ENCODE measurements at regions not wholly inside any gene's neighbourhood (a gene's known extent, or its start where the extent isn't known, plus 50 kb on each side); places are given as distances from the start of the nearest gene placed in this dataset.

- no TSS peak for BruUV-seq (replicated peaks)
- Histone ChIP-seq H3K36me3 (ENCODE audit: control insufficient read depth, insufficient read depth, low read length) (no peaks in the 10 kb centered on the region), H3K4me1 (ENCODE audit: control insufficient read depth, insufficient read depth, low read length) (no peaks in the 10 kb centered on the region), H3K56ac (ENCODE audit: extremely low read depth, insufficient read depth, low read length) (no peak overlapping the region), H2AK9ac (replicated peaks; ENCODE audit: low read depth, low read length, poor library complexity) (no peak overlapping the region), H3K27ac (ENCODE audit: insufficient read depth, low read length) (no peak overlapping the region), H3K4me3 (ENCODE audit: insufficient read depth, low read depth, low read length) (no peak overlapping the region), H2BK5ac (ENCODE audit: low read depth, low read length, poor library complexity, severe bottlenecking) (no peak overlapping the region), H3K79me1 (ENCODE audit: low read depth in 1 of 2, low read length in 2 of 2) (no peaks in the 10 kb centered on the region), H2AFZ (replicated peaks; ENCODE audit: low read length, poor library complexity) (no peak overlapping the region), H3K14ac (replicated peaks; ENCODE audit: low read depth, low read length) (no peak overlapping the region), H2BK120ac (ENCODE audit: low read depth, low read length) (no peak overlapping the region), H4K91ac (ENCODE audit: insufficient read depth, low read depth, low read length) (no peak overlapping the region), H4K8ac (ENCODE audit: low read depth in 2 of 2, low read length in 2 of 2) (no peak overlapping the region), H4K5ac (ENCODE audit: low read depth, low read length) (no peak overlapping the region), H3K4ac (ENCODE audit: low read depth, low read length) (no peak overlapping the region), H3K23ac (ENCODE audit: low read depth, low read length) (no peak overlapping the region), H2AK5ac (ENCODE audit: low read depth, low read length) (no peak overlapping the region), H3K9me3 (ENCODE audit: control insufficient read depth, insufficient read depth, low read length) (no peaks in the 10 kb centered on the region), H3K4me2 (ENCODE audit: low read depth, low read length) (no peak overlapping the region), H3K27me3 (ENCODE audit: control insufficient read depth, insufficient read depth, low read length) (no peaks in the 10 kb centered on the region), H2BK15ac (ENCODE audit: low read depth, low read length) (no peak overlapping the region), H3K9ac (ENCODE audit: low read depth, low read length) (no peak overlapping the region), H3K9me1 (ENCODE audit: insufficient read depth, low read length) (no peaks in the 10 kb centered on the region), H3K18ac (ENCODE audit: low read depth, low read length) (no peak overlapping the region), H2BK20ac (ENCODE audit: low read depth, low read length) (no peak overlapping the region), H4K20me1 (ENCODE audit: insufficient read depth, low read length) (no peaks in the 10 kb centered on the region)
- DNase-seq (no peak), ATAC-seq (ENCODE audit: low read depth) (no peak)
- no peak for TF ChIP-seq MXI1 (IDR thresholded peaks at IDR 0.05; ENCODE audit: borderline replicate concordance, low read depth, low read length)
- no peak for TF ChIP-seq CEBPB (IDR thresholded peaks at IDR 0.05; ENCODE audit: low read depth, low read length)
- TF ChIP-seq ELK1 (IDR thresholded peaks at IDR 0.05; ENCODE audit: borderline replicate concordance, low read depth, low read length) = no peak
- no peak for TF ChIP-seq MAZ (IDR thresholded peaks at IDR 0.05; ENCODE audit: borderline replicate concordance, low read depth, low read length)
- TF ChIP-seq FOS (IDR thresholded peaks at IDR 0.05; ENCODE audit: low read depth, low read length) = no peak
- no peak for TF ChIP-seq SMC3 (IDR thresholded peaks at IDR 0.05; ENCODE audit: low read depth, low read length)
- TF ChIP-seq CTCF (conservative IDR thresholded peaks at IDR 0.05; ENCODE audit: low read depth, low read length) = no peak
- no peak for TF ChIP-seq RAD21 (IDR thresholded peaks at IDR 0.05; ENCODE audit: low read length)
- TF ChIP-seq USF2 (IDR thresholded peaks at IDR 0.05; ENCODE audit: low read depth, low read length) = no peak
- no peak for TF ChIP-seq POLR2A (IDR thresholded peaks at IDR 0.05; ENCODE audit: low read depth, low read length)
- TF ChIP-seq MAFK (IDR thresholded peaks at IDR 0.05; ENCODE audit: low read depth, low read length) = no peak
- TF ChIP-seq RCOR1 (IDR thresholded peaks at IDR 0.05; ENCODE audit: insufficient replicate concordance, low read length) = no peak
- TF ChIP-seq RFX5 (IDR thresholded peaks at IDR 0.05; ENCODE audit: low read depth, low read length) = no peak
- no peak for TF ChIP-seq CHD1 (IDR thresholded peaks at IDR 0.05; ENCODE audit: low read depth, low read length)
- TF ChIP-seq BHLHE40 (IDR thresholded peaks at IDR 0.05; ENCODE audit: low read depth, low read length) = no peak
- no peak for TF ChIP-seq NFE2L2 (IDR thresholded peaks at IDR 0.05; ENCODE audit: low read depth, low read length)
- ChIA-PET POLR2A (ENCODE audit: unreplicated experiment) (no interaction called here), CTCF (no interaction called here)
- dilution Hi-C loops (cut with HindIII; ENCODE audit: low sequenced_read_pairs, unreplicated experiment) = no loop called here
- no CpG with 5 or more reads among the region's 1 CpG for WGBS, 2 experiments (ENCODE audit: extremely low coverage in 2 of 2, insufficient read length in 1 of 2)
- in situ Hi-C loops (cut with MboI; ENCODE audit: low sequenced_read_pairs) = no loop called here
- intact Hi-C loops (cut with micrococcal nuclease) = no loop called here
Observed at GRCh38 chr3:190959077-190959476, 96.6 kb upstream of the GMNC start.

Data from IMR-90 (cell line).